ENCODE measurements at regions not wholly inside any gene's neighbourhood (a gene's known extent, or its start where the extent isn't known, plus 50 kb on each side); places are given as distances from the start of the nearest gene placed in this dataset.

GRCh38 chr5:9977070-9977469 is 272.6 kb downstream of the ATPSCKMT start:
- CTCF ChIA-PET: no interaction called here
- TF ChIP-seq CTCF (conservative IDR thresholded peaks at IDR 0.05; ENCODE audit: low read depth): no peak
- DNase-seq (ENCODE audit: low spot score): no peak
- POLR2A ChIA-PET (ENCODE audit: low non-redundant PET): no interaction called here
- H3K27ac ChIP-seq: no peak overlapping the region

DNA sequence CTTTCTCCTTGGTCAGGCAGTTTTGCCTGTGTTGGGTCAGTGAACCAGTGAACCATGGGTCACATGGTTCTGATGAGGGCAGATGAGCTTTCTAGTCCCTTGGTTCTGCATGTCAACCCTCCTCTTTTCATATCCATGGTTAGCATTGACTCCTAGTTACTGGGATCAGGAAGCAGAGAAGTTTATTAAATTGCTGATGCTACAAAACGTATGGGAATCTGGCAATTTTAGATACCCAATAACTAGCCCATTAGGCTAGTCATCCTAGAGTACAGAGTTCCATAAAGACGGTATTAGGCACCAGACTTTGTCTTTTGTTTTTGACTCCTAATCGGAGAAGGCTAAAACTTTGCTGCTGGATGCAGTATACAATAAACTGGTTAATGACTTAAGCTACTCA is 273.1 kb downstream of the ATPSCKMT start:
- CTCF ChIA-PET: no interaction called here
- POLR2A ChIA-PET (ENCODE audit: low non-redundant PET): no interaction called here
- TF ChIP-seq CTCF (conservative IDR thresholded peaks at IDR 0.05; ENCODE audit: low read depth): no peak

GRCh38 chr5:9972059-9972458 is 277.6 kb downstream of the ATPSCKMT start:
- ChIA-PET POLR2A (ENCODE audit: low non-redundant PET) (no interaction called here), CTCF (interaction anchor here (0.7 kb wide), 1 partner anchor 199 kb away, joined by 3 read pairs; no protein-coding TSS in a partner anchor)
- H3K27ac ChIP-seq: no peak overlapping the region
- TF ChIP-seq CTCF (conservative IDR thresholded peaks at IDR 0.05; ENCODE audit: low read depth): no peak
- DNase-seq (ENCODE audit: low spot score): no peak

More for the DNA sequence above, 273.1 kb downstream of the ATPSCKMT start:
- DNase-seq (ENCODE audit: low spot score): no peak
- H3K27ac ChIP-seq: no peak overlapping the region

DNA sequence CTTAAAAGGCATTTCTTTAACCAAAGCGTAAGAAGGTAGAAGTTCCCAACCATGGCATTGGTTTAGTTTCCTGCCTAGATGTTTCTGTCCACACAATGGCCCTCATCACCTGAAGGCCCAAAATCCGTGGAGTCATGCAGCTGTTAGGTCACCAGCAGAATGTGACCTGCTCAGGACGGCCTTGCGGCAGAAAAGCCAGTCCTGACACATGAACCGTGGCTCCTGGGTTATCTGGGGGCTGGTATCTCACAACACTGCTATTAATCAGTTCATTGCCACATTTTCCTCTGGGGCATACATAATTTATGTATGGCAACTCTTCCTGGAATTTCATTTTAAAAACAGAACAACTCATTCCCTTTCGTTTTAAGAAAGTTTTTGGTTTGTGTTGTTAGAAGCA is 278.4 kb downstream of the ATPSCKMT start:
- POLR2A ChIA-PET (ENCODE audit: low non-redundant PET): no interaction called here
- no peak for DNase-seq (ENCODE audit: low spot score)
- no peak overlapping the region for H3K27ac ChIP-seq
- CTCF ChIA-PET: no interaction called here
- no peak for TF ChIP-seq CTCF (conservative IDR thresholded peaks at IDR 0.05; ENCODE audit: low read depth)

DNA sequence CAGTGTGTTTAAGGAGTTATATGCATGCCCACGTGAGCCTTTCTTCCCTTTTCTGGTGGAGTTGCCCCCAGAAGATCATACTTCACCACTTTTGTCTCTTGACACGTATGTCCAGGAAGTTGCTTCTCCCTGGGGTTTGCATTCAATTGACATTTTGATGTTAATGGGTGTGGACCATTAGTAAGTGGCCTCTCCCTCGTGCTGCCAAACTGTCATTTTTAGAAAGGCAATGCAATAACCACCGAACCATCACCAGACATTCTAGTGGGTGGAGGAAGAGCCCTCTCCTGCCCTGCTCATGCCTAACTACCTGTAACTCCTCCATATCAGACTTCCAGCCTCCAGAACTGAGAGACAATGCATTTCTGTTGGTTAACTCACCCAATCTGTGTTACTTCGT is 290.8 kb downstream of the ATPSCKMT start:
- POLR2A ChIA-PET (ENCODE audit: low non-redundant PET): no interaction called here
- CTCF ChIA-PET: no interaction called here
- DNase-seq (ENCODE audit: low spot score): no peak
- TF ChIP-seq CTCF (conservative IDR thresholded peaks at IDR 0.05; ENCODE audit: low read depth): no peak
- H3K27ac ChIP-seq: no peak overlapping the region

GRCh38 chr5:9957214-9957613 is 292.5 kb downstream of the ATPSCKMT start:
- CTCF ChIA-PET: no interaction called here

More at GRCh38 chr5:9957214-9957613, 292.5 kb downstream of the ATPSCKMT start:
- H3K27ac ChIP-seq: no peak overlapping the region
- no peak for TF ChIP-seq CTCF (conservative IDR thresholded peaks at IDR 0.05; ENCODE audit: low read depth)
- POLR2A ChIA-PET (ENCODE audit: low non-redundant PET): no interaction called here
- no peak for DNase-seq (ENCODE audit: low spot score)

All from RWPE1 (cell line).